ENCODE measurements at regions not wholly inside any gene's neighbourhood (a gene's known extent, or its start where the extent isn't known, plus 50 kb on each side); places are given as distances from the start of the nearest gene placed in this dataset.

GRCh38 chr3:102053375-102053989 is 204.2 kb downstream of the NFKBIZ start:
- CTCF ChIA-PET, result no interaction called here
- TF ChIP-seq FOXM1 (IDR thresholded peaks at IDR 0.05; ENCODE audit: borderline replicate concordance), result no peak
- TF ChIP-seq ZNF384 (IDR thresholded peaks at IDR 0.05), result no peak
- TF ChIP-seq ELF4 (IDR thresholded peaks at IDR 0.05), result no peak
- no peak for TF ChIP-seq FOXK2 (IDR thresholded peaks at IDR 0.05)
- no peak for TF ChIP-seq CTBP1 (IDR thresholded peaks at IDR 0.05; ENCODE audit: borderline replicate concordance)
- TF ChIP-seq BHLHE40 (IDR thresholded peaks at IDR 0.05; ENCODE audit: borderline replicate concordance), result no peak
- no peak for TF ChIP-seq PKNOX1 (IDR thresholded peaks at IDR 0.05)
- TF ChIP-seq SUZ12 (IDR thresholded peaks at IDR 0.05), result no peak
- no peak for TF ChIP-seq HDGF (IDR thresholded peaks at IDR 0.05; ENCODE audit: borderline replicate concordance)
- DNase-seq (ENCODE audit: extremely low spot score), result no peak
- POLR2A ChIA-PET, result no interaction called here

GRCh38 chr3:102054543-102055080 is 205.3 kb downstream of the NFKBIZ start:
- POLR2A ChIA-PET, result no interaction called here
- CTCF ChIA-PET, result no interaction called here
- TF ChIP-seq SUZ12 (IDR thresholded peaks at IDR 0.05), result no peak
- TF ChIP-seq LEF1 (IDR thresholded peaks at IDR 0.05; ENCODE audit: borderline replicate concordance), result no peak
- no peak for TF ChIP-seq L3MBTL2 (conservative IDR thresholded peaks at IDR 0.05)
- no peak for TF ChIP-seq ZNF384 (IDR thresholded peaks at IDR 0.05)
- no peak for TF ChIP-seq BHLHE40 (IDR thresholded peaks at IDR 0.05; ENCODE audit: borderline replicate concordance)
- no peak for TF ChIP-seq HDGF (IDR thresholded peaks at IDR 0.05; ENCODE audit: borderline replicate concordance)
- no peak for TF ChIP-seq SP1 (IDR thresholded peaks at IDR 0.05)
- TF ChIP-seq FOXM1 (IDR thresholded peaks at IDR 0.05; ENCODE audit: borderline replicate concordance), result no peak
- TF ChIP-seq TARDBP (IDR thresholded peaks at IDR 0.05), result no peak
- TF ChIP-seq FOXA1 (IDR thresholded peaks at IDR 0.05), result no peak
- no peak for TF ChIP-seq NFRKB (IDR thresholded peaks at IDR 0.05)
- no peak for TF ChIP-seq FOXK2 (IDR thresholded peaks at IDR 0.05)
- TF ChIP-seq PKNOX1 (IDR thresholded peaks at IDR 0.05), result no peak
- no peak for TF ChIP-seq ARNT (IDR thresholded peaks at IDR 0.05)
- TF ChIP-seq ELF4 (IDR thresholded peaks at IDR 0.05), result no peak
- no peak for TF ChIP-seq CTBP1 (IDR thresholded peaks at IDR 0.05; ENCODE audit: borderline replicate concordance)
- DNase-seq (ENCODE audit: extremely low spot score), result no peak

GRCh38 chr3:102057781-102058421 is 208.6 kb downstream of the NFKBIZ start:
- CTCF ChIA-PET, result no interaction called here
- POLR2A ChIA-PET, result no interaction called here
- no peak for DNase-seq (ENCODE audit: extremely low spot score)
- TF ChIP-seq TARDBP (IDR thresholded peaks at IDR 0.05) (no peak), SP1 (IDR thresholded peaks at IDR 0.05) (no peak), BHLHE40 (IDR thresholded peaks at IDR 0.05; ENCODE audit: borderline replicate concordance) (no peak), ZNF384 (IDR thresholded peaks at IDR 0.05) (no peak), FOXM1 (IDR thresholded peaks at IDR 0.05; ENCODE audit: borderline replicate concordance) (no peak), FOXK2 (IDR thresholded peaks at IDR 0.05) (no peak), LEF1 (IDR thresholded peaks at IDR 0.05; ENCODE audit: borderline replicate concordance) (no peak), SUZ12 (IDR thresholded peaks at IDR 0.05) (no peak), NFRKB (IDR thresholded peaks at IDR 0.05) (no peak), PKNOX1 (IDR thresholded peaks at IDR 0.05) (no peak)

GRCh38 chr3:102059145-102059943 is 210.0 kb downstream of the NFKBIZ start:
- ChIA-PET POLR2A (no interaction called here), CTCF (interaction anchor here (0.6 kb wide), 1 partner anchor 169 kb away, joined by 3 read pairs; no protein-coding TSS in a partner anchor)
- no peak for TF ChIP-seq FOXM1 (IDR thresholded peaks at IDR 0.05; ENCODE audit: borderline replicate concordance)
- no peak for DNase-seq (ENCODE audit: extremely low spot score)

- DNase-seq (ENCODE audit: extremely low spot score), result peak; percentile 23
- TF ChIP-seq SP1 (IDR thresholded peaks at IDR 0.05) (no peak), TARDBP (IDR thresholded peaks at IDR 0.05) (no peak), ELF4 (IDR thresholded peaks at IDR 0.05) (no peak), HDGF (IDR thresholded peaks at IDR 0.05; ENCODE audit: borderline replicate concordance) (no peak)
- ChIA-PET CTCF (interaction anchor here (0.6 kb wide), 1 partner anchor 9 kb away, joined by 5 read pairs; no protein-coding TSS in a partner anchor), POLR2A (no interaction called here)
Observed at GRCh38 chr3:102060814-102061213, 211.5 kb downstream of the NFKBIZ start.

- TF ChIP-seq ZNF384 (IDR thresholded peaks at IDR 0.05) (no peak), SP1 (IDR thresholded peaks at IDR 0.05) (no peak), CTBP1 (IDR thresholded peaks at IDR 0.05; ENCODE audit: borderline replicate concordance) (no peak), SUZ12 (IDR thresholded peaks at IDR 0.05) (no peak), ARNT (IDR thresholded peaks at IDR 0.05) (no peak), TARDBP (IDR thresholded peaks at IDR 0.05) (no peak), FOXM1 (IDR thresholded peaks at IDR 0.05; ENCODE audit: borderline replicate concordance) (no peak), L3MBTL2 (conservative IDR thresholded peaks at IDR 0.05) (no peak), FOXA1 (IDR thresholded peaks at IDR 0.05) (no peak), NFRKB (IDR thresholded peaks at IDR 0.05) (no peak), PKNOX1 (IDR thresholded peaks at IDR 0.05) (no peak), LEF1 (IDR thresholded peaks at IDR 0.05; ENCODE audit: borderline replicate concordance) (no peak), BHLHE40 (IDR thresholded peaks at IDR 0.05; ENCODE audit: borderline replicate concordance) (no peak), HDGF (IDR thresholded peaks at IDR 0.05; ENCODE audit: borderline replicate concordance) (no peak), FOXK2 (IDR thresholded peaks at IDR 0.05) (no peak), ELF4 (IDR thresholded peaks at IDR 0.05) (no peak)
- no peak for DNase-seq (ENCODE audit: extremely low spot score)
- POLR2A ChIA-PET, result no interaction called here
- CTCF ChIA-PET, result no interaction called here
Observed at GRCh38 chr3:102063572-102063971, 214.3 kb downstream of the NFKBIZ start.

All from HEK293T (cell line).